Chondrocyte (in vitro differentiated cells): ENCODE measurements at regions not wholly inside any gene's neighbourhood (a gene's known extent, or its start where the extent isn't known, plus 50 kb on each side); places are given as distances from the start of the nearest gene placed in this dataset.

Experiments
- DNase-seq: peaks from one replicate; pipeline ENCODE4 v3.0.0; 2021; ENCODE audit warnings: mixed read lengths, low spot score
- H3K27ac Mint-ChIP-seq: one replicate; pipeline ENCODE4 v1.8.0; 2021; ENCODE audit warnings: mild to moderate bottlenecking, moderate library complexity, mixed read lengths; ENCODE audit not compliant: unreplicated experiment
- H3K27me3 Mint-ChIP-seq: 2 replicates; pipeline ENCODE4 v1.8.0; 2021; ENCODE audit warnings: low read depth, mixed read lengths
- H3K36me3 Mint-ChIP-seq: 2 replicates; pipeline ENCODE4 v1.8.0; 2021; ENCODE audit warnings: low read depth, mixed read lengths
- H3K4me1 Mint-ChIP-seq: 2 replicates; pipeline ENCODE4 v1.8.0; 2021; ENCODE audit warnings: low read depth, mild to moderate bottlenecking, mixed read lengths
- H3K4me3 Mint-ChIP-seq: one replicate; pipeline ENCODE4 v1.8.0; 2021; ENCODE audit warnings: mild to moderate bottlenecking, moderate library complexity, mixed read lengths; ENCODE audit not compliant: unreplicated experiment
- H3K9me3 Mint-ChIP-seq: 2 replicates; pipeline ENCODE4 v1.8.0; 2021; ENCODE audit warnings: low read depth, mixed read lengths
- CTCF ChIP-seq: fragments of 200-600 bp; sonication (generic); IDR thresholded peaks from 2 replicates; pipeline ENCODE4 v1.5.0; 2021; ENCODE audit warnings: antibody characterized with exemption, mild to moderate bottlenecking, moderate library complexity

- Mint-ChIP-seq H3K27me3 (no peaks in the 10 kb centered on the region), H3K4me1 (peaks cover 4% of the 10 kb centered on the region), H3K4me3 (no peak overlapping the region), H3K27ac (no peak overlapping the region), H3K36me3 (peaks cover 3% of the 10 kb centered on the region), H3K9me3 (peaks cover 24% of the 10 kb centered on the region)
- no peak for DNase-seq
- no peak for TF ChIP-seq CTCF
These were observed 343.9 kb upstream of the GRAMD2B start for GRCh38 chr5:126079266-126079665.

- no peak for DNase-seq
- Mint-ChIP-seq H3K4me3 (no peak overlapping the region), H3K4me1 (peaks cover 4% of the 10 kb centered on the region), H3K9me3 (peaks cover 33% of the 10 kb centered on the region), H3K27me3 (no peaks in the 10 kb centered on the region), H3K27ac (no peak overlapping the region), H3K36me3 (peaks cover 8% of the 10 kb centered on the region)
- TF ChIP-seq CTCF = no peak
These were observed 342.0 kb upstream of the GRAMD2B start for GRCh38 chr5:126081209-126081608.

GRCh38 chr5:126093041-126093440, 330.2 kb upstream of the GRAMD2B start:
- Mint-ChIP-seq H3K36me3 (peaks cover 9% of the 10 kb centered on the region), H3K27ac (no peak overlapping the region), H3K27me3 (no peaks in the 10 kb centered on the region), H3K9me3 (peaks cover 20% of the 10 kb centered on the region), H3K4me3 (no peak overlapping the region), H3K4me1 (peaks cover 5% of the 10 kb centered on the region)
- DNase-seq = no peak
- no peak for TF ChIP-seq CTCF

GRCh38 chr5:126093718-126094117, 329.5 kb upstream of the GRAMD2B start:
- H3K4me3 Mint-ChIP-seq = no peak overlapping the region
- no peak overlapping the region for H3K27ac Mint-ChIP-seq
- no peaks in the 10 kb centered on the region for H3K27me3 Mint-ChIP-seq
- H3K36me3 Mint-ChIP-seq = peaks cover 6% of the 10 kb centered on the region
- H3K9me3 Mint-ChIP-seq = peaks cover 16% of the 10 kb centered on the region
- DNase-seq = no peak
- no peak for TF ChIP-seq CTCF
- peaks cover 12% of the 10 kb centered on the region for H3K4me1 Mint-ChIP-seq

- TF ChIP-seq CTCF = no peak
- no peak overlapping the region for H3K27ac Mint-ChIP-seq
- peaks cover 2% of the 10 kb centered on the region for H3K36me3 Mint-ChIP-seq
- no peak overlapping the region for H3K4me3 Mint-ChIP-seq
- H3K27me3 Mint-ChIP-seq = no peaks in the 10 kb centered on the region
- no peak for DNase-seq
- peaks cover 8% of the 10 kb centered on the region for H3K9me3 Mint-ChIP-seq
- H3K4me1 Mint-ChIP-seq = peaks cover 19% of the 10 kb centered on the region
These were observed 328.2 kb upstream of the GRAMD2B start for GRCh38 chr5:126094991-126095390.
